PFSK-1 (cell line): ENCODE measurements at regions not wholly inside any gene's neighbourhood (a gene's known extent, or its start where the extent isn't known, plus 50 kb on each side); places are given as distances from the start of the nearest gene placed in this dataset.

Source experiments
- FOXP2 ChIP-seq: optimal IDR thresholded peaks from 2 replicates; pipeline ENCODE3; 2011; ENCODE audit warnings: borderline replicate concordance, control low read depth, inconsistent platforms; ENCODE audit not compliant: insufficient read depth; ENCODE audit errors: extremely low read length, extremely low read depth
- POLR2AphosphoS5 ChIP-seq: IDR thresholded peaks from 2 replicates; pipeline ENCODE4 v1.6.1; 2012; ENCODE audit warnings: low read depth, mild to moderate bottlenecking, control low read depth, low read length, moderate library complexity
- SIN3A ChIP-seq: IDR thresholded peaks from 2 replicates; pipeline ENCODE4 v1.6.1; 2012; ENCODE audit warnings: mild to moderate bottlenecking, low read length, moderate library complexity, borderline replicate concordance; ENCODE audit not compliant: insufficient read depth
- TAF1 ChIP-seq: IDR thresholded peaks from 2 replicates; pipeline ENCODE4 v1.6.1; 2012; ENCODE audit warnings: low read length, control low read depth, borderline replicate concordance; ENCODE audit not compliant: insufficient read depth
- TF ChIP-seq, protein P1 (sequence below), 2 experiments: IDR thresholded peaks; 2 replicates each; pipeline versions ENCODE4 v1.6.1 to v1.8.0; 2011 to 2012; ENCODE audit warnings: low read depth in 2 of 2, low read length in 2 of 2, control low read depth in 1 of 2, inconsistent platforms in 1 of 2, mild to moderate bottlenecking in 1 of 2, moderate library complexity in 1 of 2; ENCODE audit not compliant: insufficient read depth in 1 of 2

DNA sequence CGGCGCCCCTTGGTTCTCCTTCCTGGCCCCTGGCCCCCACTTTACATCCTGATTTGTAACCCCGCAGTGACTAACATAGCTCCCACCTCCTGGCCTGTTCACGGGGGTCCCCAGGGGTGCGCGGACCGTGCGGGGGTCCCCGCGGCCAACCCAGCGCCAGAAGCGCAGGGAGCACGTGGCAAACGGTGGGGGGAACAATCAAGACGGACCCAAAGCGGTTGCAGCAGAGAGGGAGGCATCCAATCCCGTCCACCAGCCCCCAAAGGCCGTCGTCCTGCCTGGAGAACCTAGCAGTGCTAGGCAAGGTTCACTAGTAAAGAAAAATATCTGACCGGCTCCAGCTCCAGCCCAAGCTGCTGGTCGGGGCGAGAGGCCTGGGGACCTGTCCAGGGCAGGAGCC lies 201.5 kb downstream of the AUH start:
- TF ChIP-seq SIN3A: no peak
- no peak for TF ChIP-seq FOXP2
- no peak for TF ChIP-seq POLR2AphosphoS5
- TF ChIP-seq, protein P1, sequence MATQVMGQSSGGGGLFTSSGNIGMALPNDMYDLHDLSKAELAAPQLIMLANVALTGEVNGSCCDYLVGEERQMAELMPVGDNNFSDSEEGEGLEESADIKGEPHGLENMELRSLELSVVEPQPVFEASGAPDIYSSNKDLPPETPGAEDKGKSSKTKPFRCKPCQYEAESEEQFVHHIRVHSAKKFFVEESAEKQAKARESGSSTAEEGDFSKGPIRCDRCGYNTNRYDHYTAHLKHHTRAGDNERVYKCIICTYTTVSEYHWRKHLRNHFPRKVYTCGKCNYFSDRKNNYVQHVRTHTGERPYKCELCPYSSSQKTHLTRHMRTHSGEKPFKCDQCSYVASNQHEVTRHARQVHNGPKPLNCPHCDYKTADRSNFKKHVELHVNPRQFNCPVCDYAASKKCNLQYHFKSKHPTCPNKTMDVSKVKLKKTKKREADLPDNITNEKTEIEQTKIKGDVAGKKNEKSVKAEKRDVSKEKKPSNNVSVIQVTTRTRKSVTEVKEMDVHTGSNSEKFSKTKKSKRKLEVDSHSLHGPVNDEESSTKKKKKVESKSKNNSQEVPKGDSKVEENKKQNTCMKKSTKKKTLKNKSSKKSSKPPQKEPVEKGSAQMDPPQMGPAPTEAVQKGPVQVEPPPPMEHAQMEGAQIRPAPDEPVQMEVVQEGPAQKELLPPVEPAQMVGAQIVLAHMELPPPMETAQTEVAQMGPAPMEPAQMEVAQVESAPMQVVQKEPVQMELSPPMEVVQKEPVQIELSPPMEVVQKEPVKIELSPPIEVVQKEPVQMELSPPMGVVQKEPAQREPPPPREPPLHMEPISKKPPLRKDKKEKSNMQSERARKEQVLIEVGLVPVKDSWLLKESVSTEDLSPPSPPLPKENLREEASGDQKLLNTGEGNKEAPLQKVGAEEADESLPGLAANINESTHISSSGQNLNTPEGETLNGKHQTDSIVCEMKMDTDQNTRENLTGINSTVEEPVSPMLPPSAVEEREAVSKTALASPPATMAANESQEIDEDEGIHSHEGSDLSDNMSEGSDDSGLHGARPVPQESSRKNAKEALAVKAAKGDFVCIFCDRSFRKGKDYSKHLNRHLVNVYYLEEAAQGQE (IDR thresholded peaks at IDR 0.05; ENCODE audit: insufficient read depth in 1 of 2, low read depth in 2 of 2, low read length in 2 of 2): no peak
- TF ChIP-seq TAF1: no peak

DNA sequence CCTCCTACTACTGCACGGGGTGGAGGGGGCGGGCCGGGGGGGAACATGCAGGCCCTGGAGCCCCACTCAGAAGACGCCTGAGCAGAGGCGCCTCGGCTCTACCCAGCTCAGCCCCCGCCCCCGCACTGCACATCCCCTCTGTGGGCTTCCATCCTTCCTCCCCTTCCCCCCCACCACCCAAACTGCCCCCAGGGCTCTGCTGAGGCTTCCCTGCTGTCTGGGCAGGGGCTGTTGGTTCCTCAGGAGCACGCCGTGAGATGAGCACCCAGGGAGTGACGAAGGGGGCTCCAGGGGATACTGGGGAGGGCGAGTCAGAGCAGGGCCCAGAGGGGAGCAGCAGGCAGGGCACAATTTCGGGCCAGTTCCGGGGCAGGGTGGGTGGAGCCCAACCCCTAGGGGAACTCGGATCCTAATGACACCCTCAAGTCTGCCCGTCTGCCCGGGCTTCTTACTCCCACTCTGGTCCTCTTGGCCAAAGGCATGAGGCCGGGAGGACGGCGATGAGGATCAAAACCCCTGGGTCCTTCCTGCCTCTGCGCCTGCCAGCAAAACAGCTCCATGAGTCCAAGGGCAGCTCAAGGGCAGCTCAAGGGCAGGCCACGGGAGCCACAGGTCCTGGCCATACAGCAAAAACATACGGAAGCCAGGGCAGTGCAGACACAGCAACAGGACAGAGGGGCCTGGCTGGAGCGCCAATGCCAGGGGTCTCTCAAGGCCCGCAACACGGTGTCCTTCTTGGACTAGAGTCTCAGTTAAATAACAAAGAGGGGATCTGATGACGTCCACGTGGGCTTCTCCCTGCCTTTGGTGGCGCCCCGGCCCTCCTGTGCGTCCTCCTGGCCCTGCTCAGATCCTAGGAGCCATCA lies 200.9 kb downstream of the AUH start:
- TF ChIP-seq FOXP2 (no peak), SIN3A (no peak), TAF1 (no peak), POLR2AphosphoS5 (no peak)
- TF ChIP-seq, protein P1 (IDR thresholded peaks at IDR 0.05; ENCODE audit: insufficient read depth in 1 of 2, low read depth in 2 of 2, low read length in 2 of 2): no peak

DNA sequence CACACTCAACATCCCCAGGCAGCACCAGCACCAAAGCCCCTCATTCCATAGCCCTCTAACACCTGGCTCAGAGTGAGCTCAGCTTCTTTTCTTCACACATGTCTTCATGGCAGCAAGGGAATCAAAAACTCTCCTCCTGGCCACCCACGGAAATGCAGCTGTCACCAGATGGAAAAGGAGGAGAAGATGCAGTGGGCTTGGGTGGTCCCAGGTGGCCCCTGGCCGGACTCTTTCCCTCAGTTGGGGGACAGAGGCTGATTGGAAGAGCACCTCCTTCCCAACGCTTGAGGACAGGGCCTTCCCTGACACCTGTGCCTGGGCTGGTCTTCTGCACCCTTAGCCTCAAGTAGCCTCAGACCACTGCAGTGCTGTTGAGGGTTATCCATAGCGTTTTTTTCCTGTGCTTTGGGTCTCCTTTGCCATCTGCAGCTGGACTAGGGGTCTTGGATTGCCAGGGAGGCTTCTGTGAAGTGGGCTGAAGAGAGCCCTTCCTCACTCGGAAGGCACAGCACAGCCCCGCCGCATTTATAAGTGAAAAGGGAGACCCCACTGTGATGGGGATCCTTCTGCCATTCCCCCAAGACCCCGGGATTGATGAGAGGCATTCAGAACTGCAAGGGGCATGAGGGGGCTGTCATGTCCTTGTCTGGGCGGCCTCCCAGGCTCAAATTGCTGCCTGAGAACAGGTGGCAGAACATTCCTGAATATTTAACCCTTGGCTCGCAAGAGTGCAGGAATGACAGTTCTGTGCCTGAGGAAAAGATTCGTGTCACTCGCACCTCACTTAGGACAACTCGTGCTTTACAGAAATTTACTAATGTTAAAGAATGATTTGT lies 200.0 kb downstream of the AUH start:
- TF ChIP-seq, protein P1 (IDR thresholded peaks at IDR 0.05; ENCODE audit: insufficient read depth in 1 of 2, low read depth in 2 of 2, low read length in 2 of 2): no peak

DNA sequence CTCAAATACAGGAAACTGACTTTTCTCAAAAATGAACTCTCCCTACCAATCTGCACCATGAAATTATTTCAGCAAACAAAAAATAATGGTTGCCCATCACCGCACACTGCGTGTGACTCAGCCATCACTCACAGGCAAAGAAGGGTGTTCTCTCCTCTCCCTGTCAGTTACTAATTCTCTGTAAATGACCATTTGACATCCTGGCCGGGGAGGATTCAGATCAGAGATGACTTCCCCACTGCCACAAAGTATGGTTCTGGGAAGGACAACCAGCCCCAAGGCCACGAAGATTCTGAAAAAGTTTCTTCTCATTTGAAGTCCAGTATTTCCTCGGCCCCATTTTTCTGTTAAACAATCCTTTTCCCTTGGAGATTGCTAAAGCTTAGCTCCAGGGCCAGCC lies 199.4 kb downstream of the AUH start:
- TF ChIP-seq, protein P1 (IDR thresholded peaks at IDR 0.05; ENCODE audit: insufficient read depth in 1 of 2, low read depth in 2 of 2, low read length in 2 of 2): no peak
- TF ChIP-seq TAF1 (no peak), SIN3A (no peak), FOXP2 (no peak), POLR2AphosphoS5 (no peak)
